Activated CD4-positive, alpha-beta T cell treated with anti-CD3 and anti-CD28 coated beads for 36 hours (primary cell): ENCODE measurements at regions not wholly inside any gene's neighbourhood (a gene's known extent, or its start where the extent isn't known, plus 50 kb on each side); places are given as distances from the start of the nearest gene placed in this dataset.
"Not testable (repeated sequence)": the region's sequence is repeated elsewhere in the genome, so short reads cannot be mapped to it uniquely, and the experiment has no call there.

Experiments used
- ATAC-seq: fragments of 200-7000 bp; cut with Tn5 transposase; one replicate; pipeline ENCODE4 v1.10.0; 2021; ENCODE audit warnings: mild to moderate bottlenecking, moderate library complexity
- CTCF ChIA-PET: fragments of 350-600 bp; sonication (Branson Sonifier 250); formaldehyde crosslinking; loops from one replicate; lab custom pipeline; 2021; ENCODE audit warnings: antibody characterized with exemption; lab: Charles Lee
- POLR2A ChIA-PET: fragments of 350-600 bp; sonication (Branson Sonifier 250); formaldehyde crosslinking; loops from one replicate; lab custom pipeline; 2021; ENCODE audit warnings: antibody characterized with exemption, inconsistent platforms; lab: Charles Lee
- DNase-seq: peaks from one replicate; pipeline ENCODE4 v3.0.0-alpha.2; 2020
- H3K27ac Mint-ChIP-seq: one replicate; pipeline ENCODE4 v1.8.0; 2021; ENCODE audit warnings: mixed read lengths
- H3K27me3 Mint-ChIP-seq: one replicate; pipeline ENCODE4 v1.8.0; 2021; ENCODE audit warnings: mixed read lengths
- H3K36me3 Mint-ChIP-seq: one replicate; pipeline ENCODE4 v1.8.0; 2021; ENCODE audit warnings: low read depth, mixed read lengths
- H3K4me1 Mint-ChIP-seq: one replicate; pipeline ENCODE4 v1.8.0; 2021; ENCODE audit warnings: mixed read lengths
- H3K4me3 Mint-ChIP-seq: one replicate; pipeline ENCODE4 v1.8.0; 2021; ENCODE audit warnings: mild to moderate bottlenecking, moderate library complexity, mixed read lengths
- H3K9me3 Mint-ChIP-seq: one replicate; pipeline ENCODE4 v1.8.0; 2021; ENCODE audit warnings: low read depth, mixed read lengths
- intact Hi-C, 2 experiments: fragments of 100-400 bp; cut with DNase I in 1 of 2; cut with micrococcal nuclease in 1 of 2; formaldehyde crosslinking; loops; one replicate each; pipeline versions ENCODE4 v1.14.2 to v1.15.1; 2022 to 2024; cut with DNase I, micrococcal nuclease

GRCh38 chr6:56838965-56839364 is 115.9 kb upstream of the BEND6 start:
- peaks cover 43% of the 10 kb centered on the region for H3K27me3 Mint-ChIP-seq
- no peak overlapping the region for H3K27ac Mint-ChIP-seq
- peaks cover 4% of the 10 kb centered on the region for H3K4me1 Mint-ChIP-seq
- intact Hi-C loops: no loop called here
- CTCF ChIA-PET: interaction anchor here (1.4 kb wide), 1 partner anchor 12 kb away, joined by 4 read pairs; no protein-coding TSS in a partner anchor
- POLR2A ChIA-PET: no interaction called here
- H3K36me3 Mint-ChIP-seq: no peaks in the 10 kb centered on the region
- DNase-seq (no peak), ATAC-seq (no peak)
- no peak overlapping the region for H3K4me3 Mint-ChIP-seq
- H3K9me3 Mint-ChIP-seq: no peaks in the 10 kb centered on the region

- DNase-seq: no peak
- intact Hi-C loops: no loop called here
- peaks cover 43% of the 10 kb centered on the region for H3K27me3 Mint-ChIP-seq
- no peak for ATAC-seq
- H3K27ac Mint-ChIP-seq: no peak overlapping the region
- ChIA-PET CTCF (no interaction called here), POLR2A (no interaction called here)
- H3K36me3 Mint-ChIP-seq: no peaks in the 10 kb centered on the region
- H3K9me3 Mint-ChIP-seq: no peaks in the 10 kb centered on the region
- peaks cover 4% of the 10 kb centered on the region for H3K4me1 Mint-ChIP-seq
- no peak overlapping the region for H3K4me3 Mint-ChIP-seq
Measured at GRCh38 chr6:56838016-56838555, 116.8 kb upstream of the BEND6 start.

- CTCF ChIA-PET: no interaction called here
- Mint-ChIP-seq H3K27me3 (peaks cover 36% of the 10 kb centered on the region), H3K4me1 (no peaks in the 10 kb centered on the region), H3K9me3 (no peaks in the 10 kb centered on the region), H3K4me3 (no peak overlapping the region), H3K27ac (no peak overlapping the region), H3K36me3 (no peaks in the 10 kb centered on the region)
- ATAC-seq: no peak
- intact Hi-C loops: no loop called here
- DNase-seq: no peak
- POLR2A ChIA-PET: no interaction called here
Measured at GRCh38 chr6:56837322-56837894, 117.5 kb upstream of the BEND6 start.

- Mint-ChIP-seq H3K27ac (no peak overlapping the region), H3K4me1 (no peaks in the 10 kb centered on the region), H3K9me3 (no peaks in the 10 kb centered on the region), H3K4me3 (no peak overlapping the region), H3K27me3 (peaks cover 28% of the 10 kb centered on the region), H3K36me3 (no peaks in the 10 kb centered on the region)
- no peak for DNase-seq
- POLR2A ChIA-PET: no interaction called here
- ATAC-seq: no peak
- CTCF ChIA-PET: no interaction called here
- intact Hi-C loops: no loop called here
Measured at GRCh38 chr6:56835612-56836011, 119.3 kb upstream of the BEND6 start.

- Mint-ChIP-seq H3K4me3 (no peak overlapping the region), H3K27me3 (peaks cover 21% of the 10 kb centered on the region), H3K36me3 (no peaks in the 10 kb centered on the region), H3K4me1 (no peaks in the 10 kb centered on the region), H3K9me3 (no peaks in the 10 kb centered on the region), H3K27ac (no peak overlapping the region)
- ATAC-seq (no peak), DNase-seq (no peak)
- ChIA-PET POLR2A (no interaction called here), CTCF (no interaction called here)
- intact Hi-C loops: no loop called here
Measured at GRCh38 chr6:56833873-56834272, 121.0 kb upstream of the BEND6 start.

- no peak overlapping the region for H3K27ac Mint-ChIP-seq
- CTCF ChIA-PET: no interaction called here
- no peaks in the 10 kb centered on the region for H3K9me3 Mint-ChIP-seq
- DNase-seq (no peak), ATAC-seq (no peak)
- POLR2A ChIA-PET: no interaction called here
- H3K36me3 Mint-ChIP-seq: no peaks in the 10 kb centered on the region
- H3K4me3 Mint-ChIP-seq: no peak overlapping the region
- no peaks in the 10 kb centered on the region for H3K4me1 Mint-ChIP-seq
- intact Hi-C loops: no loop called here
- peaks cover 18% of the 10 kb centered on the region for H3K27me3 Mint-ChIP-seq
Measured at GRCh38 chr6:56833127-56833791, 121.6 kb upstream of the BEND6 start.

GRCh38 chr6:56832225-56832624 is 122.7 kb upstream of the BEND6 start:
- DNase-seq: no peak
- Mint-ChIP-seq H3K4me3 (no peak overlapping the region), H3K27me3 (peaks cover 9% of the 10 kb centered on the region), H3K27ac (no peak overlapping the region), H3K36me3 (no peaks in the 10 kb centered on the region), H3K9me3 (no peaks in the 10 kb centered on the region), H3K4me1 (no peaks in the 10 kb centered on the region)
- intact Hi-C loops: no loop called here
- POLR2A ChIA-PET: no interaction called here
- ATAC-seq: no peak
- CTCF ChIA-PET: no interaction called here

GRCh38 chr6:56831334-56831733 is 123.6 kb upstream of the BEND6 start:
- intact Hi-C loops: no loop called here
- Mint-ChIP-seq H3K4me3 (no peak overlapping the region), H3K4me1 (no peaks in the 10 kb centered on the region), H3K9me3 (no peaks in the 10 kb centered on the region), H3K27ac (no peak overlapping the region), H3K36me3 (no peaks in the 10 kb centered on the region), H3K27me3 (peaks cover 9% of the 10 kb centered on the region)
- ChIA-PET CTCF (no interaction called here), POLR2A (no interaction called here)
- no peak for ATAC-seq
- no peak for DNase-seq

- H3K4me3 Mint-ChIP-seq: no peak overlapping the region
- intact Hi-C loops: no loop called here
- no peak for ATAC-seq
- peaks cover 4% of the 10 kb centered on the region for H3K27me3 Mint-ChIP-seq
- ChIA-PET POLR2A (no interaction called here), CTCF (no interaction called here)
- no peaks in the 10 kb centered on the region for H3K4me1 Mint-ChIP-seq
- no peak overlapping the region for H3K27ac Mint-ChIP-seq
- H3K36me3 Mint-ChIP-seq: no peaks in the 10 kb centered on the region
- no peaks in the 10 kb centered on the region for H3K9me3 Mint-ChIP-seq
- no peak for DNase-seq
Measured at GRCh38 chr6:56827908-56828649, 126.8 kb upstream of the BEND6 start.

- H3K27ac Mint-ChIP-seq, ATAC-seq, POLR2A ChIA-PET, DNase-seq, H3K9me3 Mint-ChIP-seq, CTCF ChIA-PET, intact Hi-C loops, H3K27me3 Mint-ChIP-seq, H3K36me3 Mint-ChIP-seq, H3K4me1 Mint-ChIP-seq, H3K4me3 Mint-ChIP-seq: not testable (repeated sequence)
Measured at GRCh38 chr6:56824431-56824830, 130.5 kb upstream of the BEND6 start.

GRCh38 chr6:56821005-56821432 is 133.9 kb upstream of the BEND6 start:
- POLR2A ChIA-PET: no interaction called here
- no peak for ATAC-seq
- no peaks in the 10 kb centered on the region for H3K27me3 Mint-ChIP-seq
- H3K27ac Mint-ChIP-seq: no peak overlapping the region
- no peaks in the 10 kb centered on the region for H3K4me1 Mint-ChIP-seq
- intact Hi-C loops: no loop called here
- no peak for DNase-seq
- CTCF ChIA-PET: interaction anchor here (0.5 to 0.6 kb wide), 2 partner anchors 308 to 1222 kb away, joined by 3 read pairs; no protein-coding TSS in a partner anchor
- no peak overlapping the region for H3K4me3 Mint-ChIP-seq
- no peaks in the 10 kb centered on the region for H3K9me3 Mint-ChIP-seq
- H3K36me3 Mint-ChIP-seq: no peaks in the 10 kb centered on the region
